Neural progenitor cell (in vitro differentiated cells): ENCODE measurements at regions not wholly inside any gene's neighbourhood (a gene's known extent, or its start where the extent isn't known, plus 50 kb on each side); places are given as distances from the start of the nearest gene placed in this dataset.

Experiments used
- EZH2 ChIP-seq: fragments of 200-600 bp; sonication (generic); IDR thresholded peaks from 2 replicates; pipeline ENCODE4 v1.6.1; 2017; ENCODE audit warnings: antibody characterized with exemption, mild to moderate bottlenecking, moderate library complexity
- EZH2phosphoT487 ChIP-seq: fragments of 200-600 bp; sonication (generic); IDR thresholded peaks from 2 replicates; pipeline ENCODE4 v1.6.1; 2017; ENCODE audit warnings: antibody characterized with exemption
- TF ChIP-seq, protein P1 (sequence below): fragments of 200-600 bp; sonication (generic); IDR thresholded peaks from 2 replicates; pipeline ENCODE4 v1.5.1; 2017; ENCODE audit warnings: antibody characterized with exemption, mild to moderate bottlenecking

GRCh38 chr2:65652066-65652465 is 219.7 kb upstream of the SPRED2 start:
- TF ChIP-seq, protein P1, sequence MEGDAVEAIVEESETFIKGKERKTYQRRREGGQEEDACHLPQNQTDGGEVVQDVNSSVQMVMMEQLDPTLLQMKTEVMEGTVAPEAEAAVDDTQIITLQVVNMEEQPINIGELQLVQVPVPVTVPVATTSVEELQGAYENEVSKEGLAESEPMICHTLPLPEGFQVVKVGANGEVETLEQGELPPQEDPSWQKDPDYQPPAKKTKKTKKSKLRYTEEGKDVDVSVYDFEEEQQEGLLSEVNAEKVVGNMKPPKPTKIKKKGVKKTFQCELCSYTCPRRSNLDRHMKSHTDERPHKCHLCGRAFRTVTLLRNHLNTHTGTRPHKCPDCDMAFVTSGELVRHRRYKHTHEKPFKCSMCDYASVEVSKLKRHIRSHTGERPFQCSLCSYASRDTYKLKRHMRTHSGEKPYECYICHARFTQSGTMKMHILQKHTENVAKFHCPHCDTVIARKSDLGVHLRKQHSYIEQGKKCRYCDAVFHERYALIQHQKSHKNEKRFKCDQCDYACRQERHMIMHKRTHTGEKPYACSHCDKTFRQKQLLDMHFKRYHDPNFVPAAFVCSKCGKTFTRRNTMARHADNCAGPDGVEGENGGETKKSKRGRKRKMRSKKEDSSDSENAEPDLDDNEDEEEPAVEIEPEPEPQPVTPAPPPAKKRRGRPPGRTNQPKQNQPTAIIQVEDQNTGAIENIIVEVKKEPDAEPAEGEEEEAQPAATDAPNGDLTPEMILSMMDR: no peak
- TF ChIP-seq EZH2phosphoT487 (no peak), EZH2 (no peak)
